ENCODE measurements at regions not wholly inside any gene's neighbourhood (a gene's known extent, or its start where the extent isn't known, plus 50 kb on each side); places are given as distances from the start of the nearest gene placed in this dataset.

GRCh38 chr16:79981814-79982213 lies 381.3 kb upstream of the MAF start:
- no peak for TF ChIP-seq POLR2AphosphoS5 (IDR thresholded peaks at IDR 0.05)
- no peak for TF ChIP-seq POLR2A (IDR thresholded peaks at IDR 0.05)
- no peak for TF ChIP-seq CTCF (IDR thresholded peaks at IDR 0.05)
- no peak for TF ChIP-seq EP300 (IDR thresholded peaks at IDR 0.05)
